Smooth muscle cell (in vitro differentiated cells): ENCODE measurements at regions not wholly inside any gene's neighbourhood (a gene's known extent, or its start where the extent isn't known, plus 50 kb on each side); places are given as distances from the start of the nearest gene placed in this dataset.

Experiments used
- DNase-seq: peaks from one replicate; lab custom pipeline; 2025; ENCODE audit not compliant: unreplicated experiment; lab: John Stamatoyannopoulos, UW
- H2AFZ ChIP-seq: fragments of 200-600 bp; sonication (generic); 2 replicates; pipeline ENCODE4 v1.6.0; 2016; ENCODE audit warnings: antibody characterized with exemption, low read depth, mild to moderate bottlenecking
- H3F3A ChIP-seq: fragments of 200-600 bp; sonication (generic); 2 replicates; pipeline ENCODE4 v1.6.0; 2017; ENCODE audit warnings: antibody characterized with exemption, low read depth
- H3K27ac ChIP-seq: fragments of 200-600 bp; sonication (generic); 2 replicates; pipeline ENCODE4 v1.5.1; 2016; ENCODE audit warnings: low read depth, mild to moderate bottlenecking
- H3K27me3 ChIP-seq: fragments of 200-600 bp; sonication (generic); 2 replicates; pipeline ENCODE4 v1.6.1; 2016; ENCODE audit warnings: low read depth, mild to moderate bottlenecking
- H3K36me3 ChIP-seq: fragments of 200-600 bp; sonication (generic); 2 replicates; pipeline ENCODE4 v1.5.1; 2016; ENCODE audit warnings: low read depth
- H3K4me1 ChIP-seq: fragments of 200-600 bp; sonication (generic); 2 replicates; pipeline ENCODE4 v1.5.1; 2016; ENCODE audit warnings: low read depth
- H3K4me2 ChIP-seq: fragments of 200-600 bp; sonication (generic); 2 replicates; pipeline ENCODE4 v1.6.0; 2016; ENCODE audit warnings: mild to moderate bottlenecking
- H3K4me3 ChIP-seq: fragments of 200-600 bp; sonication (generic); 2 replicates; pipeline ENCODE4 v1.5.1; 2016; ENCODE audit warnings: mild to moderate bottlenecking
- H3K79me2 ChIP-seq: fragments of 200-600 bp; sonication (generic); 2 replicates; pipeline ENCODE4 v1.6.0; 2016; ENCODE audit warnings: low read depth, mild to moderate bottlenecking
- H3K9ac ChIP-seq: fragments of 200-600 bp; sonication (generic); 2 replicates; pipeline ENCODE4 v1.6.0; 2016; ENCODE audit warnings: low read depth
- H3K9me3 ChIP-seq: fragments of 200-600 bp; sonication (generic); replicated peaks from 2 replicates; pipeline ENCODE4 v1.5.1; 2016; ENCODE audit warnings: low read depth
- H4K20me1 ChIP-seq: fragments of 200-600 bp; sonication (generic); 2 replicates; pipeline ENCODE4 v1.6.0; 2016; ENCODE audit warnings: low read depth
- CTCF ChIP-seq: fragments of 200-600 bp; sonication (generic); IDR thresholded peaks from 2 replicates; pipeline ENCODE4 v1.5.1; 2017; ENCODE audit warnings: borderline replicate concordance, mild to moderate bottlenecking, antibody characterized with exemption; ENCODE audit not compliant: insufficient read depth, poor library complexity, severe bottlenecking
- WGBS: methylation state at CpG from one replicate; pipeline ENCODE4 v1.1.7; 2016; ENCODE audit warnings: low lambda C conversion rate; 5-methylcytosine and 5-hydroxymethylcytosine counted together

GRCh38 chr7:85423209-85423895, 236.5 kb upstream of the SEMA3D start:
- WGBS: 93% methylated on average over 21 of the region's 21 CpGs
- Histone ChIP-seq H3K27me3 (no peaks in the 10 kb centered on the region), H2AFZ (no peak overlapping the region), H3K36me3 (no peaks in the 10 kb centered on the region), H3K4me2 (no peak overlapping the region), H3K4me3 (no peak overlapping the region), H4K20me1 (no peaks in the 10 kb centered on the region), H3K9ac (no peak overlapping the region), H3F3A (no peaks in the 10 kb centered on the region), H3K4me1 (no peaks in the 10 kb centered on the region), H3K79me2 (no peaks in the 10 kb centered on the region), H3K27ac (no peak overlapping the region), H3K9me3 (no peaks in the 10 kb centered on the region)
- TF ChIP-seq CTCF: no peak
- no peak for DNase-seq

DNA sequence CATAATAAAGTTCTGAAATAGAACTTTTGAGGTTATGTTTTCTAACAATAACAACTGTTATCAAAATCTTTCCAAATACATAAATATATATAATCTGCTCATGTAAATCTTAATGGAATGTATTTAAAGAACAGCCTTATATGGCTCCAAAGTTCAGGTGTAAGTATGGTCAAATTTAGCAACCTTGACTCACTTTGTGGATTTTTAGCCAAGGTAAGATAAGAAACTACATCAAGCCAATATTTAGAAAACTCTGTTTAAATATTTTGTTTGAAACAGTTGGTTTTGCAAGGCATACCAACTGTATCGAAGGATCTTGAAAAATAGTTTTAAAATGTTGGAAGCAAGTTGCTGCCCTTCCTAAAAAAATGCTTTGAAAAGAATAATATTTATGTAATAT, 228.9 kb upstream of the SEMA3D start:
- H3K79me2 ChIP-seq: no peaks in the 10 kb centered on the region
- H3K27ac ChIP-seq: no peak overlapping the region
- no peak for DNase-seq
- no peaks in the 10 kb centered on the region for H3K27me3 ChIP-seq
- H4K20me1 ChIP-seq: no peaks in the 10 kb centered on the region
- no peak overlapping the region for H3K4me3 ChIP-seq
- no peak overlapping the region for H3K4me2 ChIP-seq
- H3K36me3 ChIP-seq: no peaks in the 10 kb centered on the region
- no peak for TF ChIP-seq CTCF
- H3K9ac ChIP-seq: no peak overlapping the region
- WGBS: 89% methylated on average over 1 of the region's 1 CpG
- H3K4me1 ChIP-seq: no peaks in the 10 kb centered on the region
- no peaks in the 10 kb centered on the region for H3K9me3 ChIP-seq
- no peak overlapping the region for H2AFZ ChIP-seq
- no peaks in the 10 kb centered on the region for H3F3A ChIP-seq

- Histone ChIP-seq H3K4me1 (no peaks in the 10 kb centered on the region), H3K4me3 (no peak overlapping the region), H3K4me2 (no peak overlapping the region), H4K20me1 (no peaks in the 10 kb centered on the region), H3K27ac (no peak overlapping the region), H3K27me3 (no peaks in the 10 kb centered on the region), H3K9me3 (no peaks in the 10 kb centered on the region), H2AFZ (no peak overlapping the region), H3K36me3 (no peaks in the 10 kb centered on the region), H3F3A (no peaks in the 10 kb centered on the region), H3K79me2 (no peaks in the 10 kb centered on the region), H3K9ac (no peak overlapping the region)
- DNase-seq: no peak
- no peak for TF ChIP-seq CTCF
- WGBS: 85% methylated on average over 6 of the region's 6 CpGs
Measured at GRCh38 chr7:85413718-85414117, 226.9 kb upstream of the SEMA3D start.

GRCh38 chr7:85412912-85413311, 226.1 kb upstream of the SEMA3D start:
- Histone ChIP-seq H3K4me3 (no peak overlapping the region), H3K9ac (no peak overlapping the region), H3K4me1 (no peaks in the 10 kb centered on the region), H3F3A (no peaks in the 10 kb centered on the region), H3K79me2 (no peaks in the 10 kb centered on the region), H3K27me3 (no peaks in the 10 kb centered on the region), H2AFZ (no peak overlapping the region), H3K27ac (no peak overlapping the region), H3K4me2 (no peak overlapping the region), H3K36me3 (no peaks in the 10 kb centered on the region), H4K20me1 (no peaks in the 10 kb centered on the region), H3K9me3 (no peaks in the 10 kb centered on the region)
- no peak for DNase-seq
- TF ChIP-seq CTCF: no peak
- 92% methylated on average over 3 of the region's 3 CpGs for WGBS
